Epidermal melanocyte (primary cell): ENCODE measurements at regions not wholly inside any gene's neighbourhood (a gene's known extent, or its start where the extent isn't known, plus 50 kb on each side); places are given as distances from the start of the nearest gene placed in this dataset.
"Not testable (repeated sequence)": the region's sequence is repeated elsewhere in the genome, so short reads cannot be mapped to it uniquely, and the experiment has no call there.

Experiments used
- DNase-seq: peaks from one replicate; pipeline ENCODE4 v3.0.0; 2011; ENCODE audit warnings: low spot score; ENCODE audit not compliant: insufficient read length

DNA sequence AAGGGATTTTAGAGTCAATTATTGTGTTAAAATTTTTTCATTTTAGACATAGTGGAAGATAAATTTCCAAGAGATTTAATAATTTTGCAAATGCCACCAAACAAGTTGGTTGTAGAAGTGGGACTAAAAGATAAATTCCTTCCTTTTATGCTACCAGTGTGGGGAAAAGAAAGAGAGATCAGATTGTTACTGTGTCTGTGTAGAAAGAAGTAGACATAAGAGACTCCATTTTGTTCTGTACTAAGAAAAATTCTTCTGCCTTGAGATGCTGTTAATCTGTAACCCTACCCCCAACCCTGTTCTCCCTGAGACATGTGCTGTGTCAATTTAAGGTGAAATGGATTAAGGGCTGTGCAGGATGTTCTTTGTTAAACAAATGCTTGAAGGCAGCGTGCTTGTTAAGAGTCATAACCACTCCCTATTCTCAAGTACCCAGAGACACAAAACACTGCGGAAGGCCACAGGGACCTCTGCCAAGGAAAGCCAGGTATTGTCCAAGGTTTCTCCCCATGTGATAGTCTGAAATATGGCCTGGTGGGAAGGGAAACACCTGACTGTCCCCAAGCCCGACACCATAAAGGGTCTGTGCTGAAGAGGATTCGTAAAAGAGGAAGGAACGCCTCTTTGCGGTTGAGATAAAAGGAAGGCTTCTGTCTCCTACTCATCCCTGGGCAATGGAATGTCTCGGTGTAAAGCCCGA, 117.0 kb downstream of the CEP44 start:
- not testable (repeated sequence) for DNase-seq

DNA sequence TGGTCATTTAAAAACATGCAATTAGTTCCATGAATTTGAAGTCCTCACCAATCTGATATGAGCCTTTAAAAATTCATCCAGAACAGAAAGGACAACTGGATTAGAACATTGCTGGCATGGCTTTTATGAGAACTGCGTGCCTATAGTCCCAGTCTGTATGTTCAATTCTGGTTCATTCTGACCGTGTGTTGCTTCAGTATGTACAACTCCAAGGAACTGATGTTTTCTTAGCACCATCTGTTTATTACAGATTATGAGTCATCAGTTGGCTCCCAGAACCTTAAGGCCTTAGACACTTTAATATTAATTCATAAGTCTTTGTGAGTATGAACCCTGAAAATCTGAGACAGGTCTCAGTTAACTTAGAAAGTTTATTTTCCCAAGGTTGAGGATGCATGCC, 115.0 kb downstream of the CEP44 start:
- DNase-seq = no peak

DNA sequence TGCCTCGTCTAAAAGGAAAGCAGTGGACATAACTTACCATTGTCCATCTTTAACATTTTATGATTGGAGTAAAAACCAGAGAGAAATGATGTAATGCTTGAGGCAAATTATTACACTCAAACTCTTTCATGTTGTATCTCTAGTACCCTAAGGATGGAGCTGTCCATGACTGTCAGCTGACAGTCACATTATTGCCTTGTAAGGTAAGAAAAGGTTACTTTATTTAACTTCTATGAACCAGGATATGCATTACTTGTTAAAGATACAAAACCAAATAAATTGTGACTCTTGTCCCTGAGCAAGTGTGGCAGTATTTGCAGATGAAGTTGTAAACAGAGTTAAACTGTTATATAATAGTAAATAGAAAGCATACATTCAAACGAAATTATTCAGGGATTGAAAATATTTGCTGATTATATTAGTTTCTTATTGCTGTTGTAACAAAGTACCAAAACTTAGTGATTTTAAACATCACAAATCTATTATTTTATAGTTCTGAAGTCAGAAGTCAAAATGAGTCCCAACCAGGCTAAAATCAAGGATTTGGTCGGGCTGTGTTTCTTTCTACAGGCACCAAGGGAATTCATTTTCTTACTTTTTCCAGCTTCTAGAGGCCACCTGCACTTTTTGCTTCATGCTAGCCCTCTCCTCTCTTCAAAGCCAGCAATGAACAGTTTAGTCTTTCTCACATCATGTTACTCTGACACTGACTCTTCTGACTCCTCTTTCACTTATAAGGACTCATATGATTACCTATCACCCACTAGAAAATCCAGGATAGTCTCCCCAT, 113.8 kb downstream of the CEP44 start:
- no peak for DNase-seq

DNA sequence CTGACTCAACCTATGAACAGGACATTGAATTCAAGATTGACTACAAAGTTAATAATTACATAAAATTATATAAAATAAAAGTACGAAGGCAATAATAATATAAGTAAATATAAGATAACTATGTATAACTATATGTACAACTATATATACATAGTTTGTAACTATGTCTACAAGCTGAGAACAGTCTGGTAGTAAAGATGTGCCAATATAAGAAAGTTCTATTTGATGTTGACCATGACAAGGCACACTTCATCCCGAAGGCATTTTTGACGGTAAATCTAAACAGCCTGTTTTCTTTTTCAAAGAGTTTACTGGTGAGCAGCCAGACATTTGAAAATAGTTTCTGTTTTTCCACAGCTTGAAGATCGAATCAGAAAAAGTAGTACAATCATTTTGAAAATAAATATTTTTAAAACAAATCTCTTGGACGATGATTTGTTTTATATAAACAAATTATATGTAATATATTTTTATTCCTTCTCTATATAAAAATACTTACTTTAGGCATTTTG, 112.9 kb downstream of the CEP44 start:
- no peak for DNase-seq

DNA sequence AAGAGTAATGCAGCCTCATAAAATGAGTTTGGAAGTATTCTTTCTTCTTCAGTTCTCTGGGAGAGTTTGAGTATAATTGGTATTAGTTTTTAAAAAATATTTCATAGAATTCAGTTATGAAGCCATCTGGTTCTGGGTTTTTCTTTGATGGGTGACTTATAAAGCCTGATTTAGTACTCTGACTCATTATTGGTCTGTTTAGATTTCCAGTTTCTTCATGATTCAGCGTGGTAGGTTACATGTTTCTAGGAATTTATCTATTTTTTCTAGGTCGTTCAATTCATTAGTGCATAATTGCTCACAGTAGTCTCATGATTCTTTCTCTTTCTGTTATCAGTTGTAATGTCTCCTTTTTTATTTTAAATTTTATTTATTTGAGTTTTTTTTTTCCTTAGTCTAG, 111.2 kb downstream of the CEP44 start:
- no peak for DNase-seq

DNA sequence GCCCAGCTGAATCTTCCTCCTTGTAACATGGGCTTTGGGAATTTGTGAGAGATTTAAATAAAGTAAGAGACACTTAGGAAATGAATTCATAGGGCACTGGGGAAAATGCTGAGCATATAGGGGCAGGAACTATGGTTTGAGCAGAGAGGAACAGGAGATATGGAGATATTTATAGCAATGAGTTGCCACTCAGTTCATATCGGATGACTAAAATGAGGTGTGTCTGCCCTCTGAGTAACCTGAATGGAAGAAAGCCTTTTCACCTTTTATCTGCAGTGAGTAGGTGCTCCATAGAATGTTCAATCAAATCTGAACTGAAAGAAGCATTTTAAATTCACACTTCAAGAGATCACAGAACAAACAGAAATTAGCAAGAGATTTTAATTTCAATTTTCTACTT, 105.7 kb downstream of the CEP44 start:
- no peak for DNase-seq

DNA sequence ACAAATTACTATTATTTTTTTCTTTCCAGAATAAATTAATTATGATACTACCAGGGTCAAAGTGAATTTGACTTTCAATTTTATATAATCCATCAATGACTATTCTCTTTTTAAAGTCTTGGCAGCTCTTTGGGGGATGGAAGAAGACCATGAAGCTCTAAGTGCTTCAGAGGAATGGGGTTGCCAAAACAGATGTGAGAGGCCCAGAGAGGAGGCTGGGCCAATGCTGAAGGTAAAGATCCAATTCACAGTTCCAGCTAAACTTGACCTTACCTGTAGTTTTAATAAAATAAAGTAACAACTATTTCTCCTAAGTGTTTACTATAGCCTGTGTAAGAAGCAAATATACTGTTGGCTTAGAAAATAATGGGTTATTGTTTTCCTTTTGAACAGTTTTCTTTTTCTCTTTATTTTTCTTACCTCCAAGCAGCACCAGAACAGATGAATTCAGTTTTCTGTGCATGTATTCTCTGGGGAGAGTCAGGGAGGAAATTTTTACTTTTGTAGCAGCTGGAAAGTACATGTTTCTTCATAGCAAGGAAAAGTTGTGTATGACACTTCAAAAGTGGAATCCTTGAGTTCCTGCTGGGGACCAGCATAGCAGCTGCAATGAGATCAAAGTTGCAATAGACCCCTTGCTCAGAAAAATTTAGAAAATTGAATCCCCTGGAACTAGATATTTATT, 104.9 kb downstream of the CEP44 start:
- no peak for DNase-seq

DNA sequence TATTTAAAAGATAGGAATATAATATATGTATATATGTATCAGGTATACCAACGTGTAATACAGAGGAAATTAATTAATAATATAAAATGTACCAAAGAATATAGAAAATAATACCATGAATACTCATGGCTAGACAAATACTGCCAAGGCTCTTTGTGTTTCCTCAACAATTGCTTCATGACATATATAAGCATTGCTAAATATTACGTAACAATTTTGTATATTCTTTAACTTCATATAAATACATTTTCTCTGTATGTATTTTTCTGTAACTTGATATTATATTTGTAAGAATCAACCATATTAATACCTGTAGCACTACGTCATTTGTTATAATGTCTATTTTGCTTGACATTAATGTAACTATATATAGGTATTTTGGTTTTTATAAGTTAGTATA, 104.0 kb downstream of the CEP44 start:
- no peak for DNase-seq

DNA sequence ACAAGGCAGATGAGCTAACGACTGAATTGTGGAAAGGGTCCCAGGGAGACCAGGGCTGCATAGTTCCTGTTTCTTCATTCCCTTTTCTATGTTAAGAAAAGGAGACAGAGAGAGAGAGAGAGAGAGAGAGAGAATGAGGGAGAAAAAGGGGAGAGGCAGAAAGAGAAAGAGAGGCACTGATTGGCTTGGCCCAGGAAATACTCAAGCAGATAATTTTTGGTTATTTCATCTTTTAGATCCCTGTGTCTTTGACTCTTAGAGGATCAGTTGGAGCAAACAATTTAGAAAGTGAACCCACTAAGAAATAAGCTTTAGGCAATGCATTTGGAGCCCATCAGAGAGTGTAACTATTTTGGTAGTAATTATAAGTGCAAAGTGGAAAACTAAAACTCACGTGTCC, 103.4 kb downstream of the CEP44 start:
- no peak for DNase-seq

DNA sequence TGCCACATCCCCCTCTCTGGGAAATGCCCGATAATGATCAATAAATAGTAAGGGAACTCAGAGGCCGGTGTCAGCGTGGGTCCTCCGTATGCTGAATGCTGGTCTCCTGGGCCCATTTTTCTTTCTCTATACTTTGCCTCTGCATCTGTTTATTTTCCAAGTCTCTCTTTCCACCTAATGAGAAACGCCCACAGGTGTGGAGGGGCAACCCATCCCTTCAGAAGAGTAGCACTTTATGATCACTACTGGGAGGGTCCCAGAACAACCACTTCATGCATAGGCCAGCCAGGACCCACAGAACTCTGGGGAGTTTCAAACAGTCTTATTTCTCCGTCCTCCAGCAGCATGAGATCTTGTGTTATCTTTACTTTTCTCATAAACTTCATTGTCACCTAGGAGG, 100.1 kb downstream of the CEP44 start:
- DNase-seq = no peak

DNA sequence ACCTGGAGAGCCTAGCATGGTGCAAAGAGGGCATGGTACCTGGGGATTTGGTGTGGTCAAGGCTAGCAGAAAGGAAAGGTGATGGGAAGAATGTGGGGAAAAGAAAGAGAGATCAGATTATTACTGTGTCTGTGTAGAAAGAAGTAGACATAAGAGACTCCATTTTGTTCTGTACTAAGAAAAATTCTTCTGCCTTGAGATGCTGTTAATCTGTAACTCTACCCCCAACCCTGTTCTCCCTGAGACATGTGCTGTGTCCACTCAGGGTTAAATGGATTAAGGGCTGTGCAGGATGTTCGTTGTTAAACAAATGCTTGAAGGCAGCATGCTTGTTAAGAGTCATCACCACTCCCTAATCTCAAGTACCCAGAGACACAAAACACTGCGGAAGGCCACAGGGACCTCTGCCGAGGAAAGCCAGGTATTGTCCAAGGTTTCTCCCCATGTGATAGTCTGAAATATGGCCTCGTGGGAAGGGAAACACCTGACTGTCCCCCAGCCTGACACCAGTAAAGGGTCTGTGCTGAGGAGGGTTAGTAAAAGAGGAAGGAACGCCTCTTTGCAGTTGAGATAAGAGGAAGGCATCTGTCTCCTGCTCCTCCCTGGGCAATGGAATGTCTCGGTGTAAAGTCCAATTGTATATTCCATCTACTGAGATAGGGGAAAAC, 99.4 kb downstream of the CEP44 start:
- DNase-seq = not testable (repeated sequence)
